Stimulated activated CD4-positive, alpha-beta T cell treated with anti-CD3 and anti-CD28 coated beads, Interleukin-12 subunit alpha, Interleukin-12 subunit beta, amount 100 ng/mL, for 4 hours (primary cell): ENCODE measurements at regions not wholly inside any gene's neighbourhood (a gene's known extent, or its start where the extent isn't known, plus 50 kb on each side); places are given as distances from the start of the nearest gene placed in this dataset.

Source experiments
- DNase-seq: peaks from one replicate; pipeline ENCODE4 v3.0.0-alpha.2; 2020

DNA sequence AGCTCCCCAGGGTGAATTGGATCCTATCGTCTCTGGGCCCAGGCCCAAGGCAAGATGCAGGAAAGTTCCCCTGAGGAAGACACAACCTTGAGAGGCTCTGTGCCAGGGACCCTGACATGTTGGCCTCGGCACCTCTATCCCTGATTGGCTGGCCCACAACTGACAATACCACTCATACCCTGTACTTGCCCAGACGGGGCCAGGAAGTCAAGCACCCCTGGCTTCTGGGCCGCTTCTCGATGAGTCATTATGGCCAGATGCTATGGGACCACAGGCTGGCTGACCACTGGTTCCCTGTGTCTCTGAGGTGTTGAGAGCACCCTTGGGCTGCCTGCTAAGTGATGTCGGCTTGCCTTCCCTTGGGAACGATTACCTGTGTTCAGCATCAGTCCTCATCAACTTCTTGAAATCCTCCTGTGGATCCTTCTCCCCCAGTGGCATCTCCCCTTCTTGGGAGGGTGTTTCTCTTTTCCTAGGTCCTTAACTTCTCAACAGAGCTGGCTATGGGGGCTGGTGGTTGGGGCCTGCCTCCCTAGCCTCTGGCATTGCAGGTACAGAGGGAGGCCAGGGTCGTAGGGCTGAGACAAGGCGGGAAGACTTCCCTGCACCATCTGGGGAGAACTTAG is 54.5 kb upstream of the MAMLD1 start:
- DNase-seq, result no peak

DNA sequence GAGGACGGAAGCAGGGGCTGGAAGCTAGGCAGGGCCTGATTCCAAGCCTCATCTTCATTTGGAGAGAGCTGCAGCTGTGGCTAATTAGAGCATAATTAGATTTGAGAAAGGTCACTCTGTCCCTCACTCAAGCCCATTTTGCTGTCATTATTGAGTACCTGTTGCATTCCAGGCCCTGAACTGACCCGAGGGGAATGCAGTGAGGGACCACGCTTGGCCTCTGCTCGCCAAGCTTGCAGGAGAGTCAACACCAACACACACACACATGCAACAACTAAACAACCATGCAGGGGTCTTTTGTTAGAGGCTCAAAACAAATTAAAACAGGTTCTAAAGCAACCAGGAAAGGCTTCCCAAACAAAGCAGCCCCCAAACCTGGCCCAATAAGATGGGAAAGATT is 52.7 kb upstream of the MAMLD1 start:
- DNase-seq, result no peak

DNA sequence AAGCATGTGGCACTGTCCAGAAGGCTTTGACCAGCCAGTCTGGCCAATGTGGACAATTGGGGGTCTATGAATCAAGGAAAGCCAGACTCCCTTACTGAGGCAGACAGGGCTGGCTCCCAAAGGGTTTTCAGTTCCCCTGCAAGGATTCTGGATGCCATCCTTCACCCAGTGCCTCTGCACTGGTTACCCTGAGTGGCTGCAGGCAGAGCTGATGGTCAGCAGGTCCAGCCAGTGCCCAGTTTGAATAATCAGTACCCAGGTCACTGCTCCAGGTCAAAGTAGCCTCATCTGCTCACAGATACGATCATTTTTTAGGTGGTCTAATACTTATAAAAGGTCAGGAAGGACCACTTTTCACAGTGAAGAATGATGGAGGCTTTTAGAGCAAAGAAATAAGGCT is 52.2 kb upstream of the MAMLD1 start:
- no peak for DNase-seq

DNA sequence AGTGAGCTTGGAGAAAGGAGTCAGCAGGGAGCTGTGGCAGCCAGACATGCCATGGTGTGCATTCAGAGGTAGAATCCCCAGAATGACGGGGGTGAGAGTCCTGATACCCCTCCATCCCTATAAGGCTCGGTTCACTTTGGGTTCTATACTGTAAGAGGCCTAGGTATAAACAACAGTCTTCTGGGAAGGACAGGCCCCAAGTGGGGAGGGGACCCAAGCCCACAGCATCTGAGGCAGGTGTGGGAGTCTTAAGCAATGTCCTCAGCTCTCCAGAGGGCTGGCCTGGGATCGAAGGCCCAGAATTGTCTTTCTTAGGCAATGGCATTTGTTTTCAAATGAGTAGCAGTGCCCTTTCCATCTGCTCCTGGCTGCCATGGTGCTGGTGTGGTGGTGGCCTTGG is 50.2 kb upstream of the MAMLD1 start:
- DNase-seq, result no peak
